ENCODE measurements at regions not wholly inside any gene's neighbourhood (a gene's known extent, or its start where the extent isn't known, plus 50 kb on each side); places are given as distances from the start of the nearest gene placed in this dataset.
"Not testable (repeated sequence)": the region's sequence is repeated elsewhere in the genome, so short reads cannot be mapped to it uniquely, and the experiment has no call there.

DNA sequence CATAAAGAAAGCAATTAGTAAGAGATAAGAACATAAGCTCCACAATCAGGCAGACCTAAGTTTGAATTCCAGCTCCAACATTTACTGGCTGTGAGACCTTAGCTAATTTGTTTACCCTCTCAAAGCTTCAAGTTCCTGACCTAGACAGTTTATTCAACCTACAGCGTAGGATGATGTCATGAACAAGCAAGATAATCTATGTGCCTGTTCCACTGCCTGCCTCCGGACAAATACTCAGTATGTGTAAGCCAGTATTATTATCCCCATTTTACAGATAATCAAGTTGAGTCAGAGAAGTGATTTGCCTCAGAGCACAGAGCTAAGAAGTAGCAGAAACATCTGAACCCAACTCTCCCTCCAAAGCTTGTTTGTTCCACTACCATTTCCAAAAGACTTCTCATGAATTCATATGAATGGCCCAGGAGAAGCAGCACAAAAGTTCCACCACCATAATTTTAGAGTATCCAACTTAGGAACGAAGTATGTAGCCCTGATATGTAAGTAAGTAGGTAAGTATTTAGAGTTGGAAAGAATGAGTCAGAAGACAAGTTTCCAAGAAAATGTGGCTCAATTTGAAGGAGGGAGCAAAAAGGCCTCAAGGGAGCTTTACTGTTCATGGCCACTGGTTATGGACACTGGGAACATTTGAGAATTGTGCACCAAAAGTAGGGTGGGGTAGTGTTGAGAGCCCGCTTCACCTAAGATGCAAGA is 398.2 kb downstream of the NFIB start:
- no peak for DNase-seq
- Histone ChIP-seq H3K36me3 (no peaks in the 10 kb centered on the region), H3K27me3 (ENCODE audit: insufficient read depth, low read depth, severe bottlenecking) (no peaks in the 10 kb centered on the region), H3K27ac (no peak overlapping the region), H3K9me3 (ENCODE audit: severe bottlenecking) (no peaks in the 10 kb centered on the region), H3K4me3 (ENCODE audit: low read depth, low read length) (no peak overlapping the region)
- TF ChIP-seq, protein P1, sequence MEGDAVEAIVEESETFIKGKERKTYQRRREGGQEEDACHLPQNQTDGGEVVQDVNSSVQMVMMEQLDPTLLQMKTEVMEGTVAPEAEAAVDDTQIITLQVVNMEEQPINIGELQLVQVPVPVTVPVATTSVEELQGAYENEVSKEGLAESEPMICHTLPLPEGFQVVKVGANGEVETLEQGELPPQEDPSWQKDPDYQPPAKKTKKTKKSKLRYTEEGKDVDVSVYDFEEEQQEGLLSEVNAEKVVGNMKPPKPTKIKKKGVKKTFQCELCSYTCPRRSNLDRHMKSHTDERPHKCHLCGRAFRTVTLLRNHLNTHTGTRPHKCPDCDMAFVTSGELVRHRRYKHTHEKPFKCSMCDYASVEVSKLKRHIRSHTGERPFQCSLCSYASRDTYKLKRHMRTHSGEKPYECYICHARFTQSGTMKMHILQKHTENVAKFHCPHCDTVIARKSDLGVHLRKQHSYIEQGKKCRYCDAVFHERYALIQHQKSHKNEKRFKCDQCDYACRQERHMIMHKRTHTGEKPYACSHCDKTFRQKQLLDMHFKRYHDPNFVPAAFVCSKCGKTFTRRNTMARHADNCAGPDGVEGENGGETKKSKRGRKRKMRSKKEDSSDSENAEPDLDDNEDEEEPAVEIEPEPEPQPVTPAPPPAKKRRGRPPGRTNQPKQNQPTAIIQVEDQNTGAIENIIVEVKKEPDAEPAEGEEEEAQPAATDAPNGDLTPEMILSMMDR (IDR thresholded peaks at IDR 0.05; ENCODE audit: low read depth, low read length), result no peak

DNA sequence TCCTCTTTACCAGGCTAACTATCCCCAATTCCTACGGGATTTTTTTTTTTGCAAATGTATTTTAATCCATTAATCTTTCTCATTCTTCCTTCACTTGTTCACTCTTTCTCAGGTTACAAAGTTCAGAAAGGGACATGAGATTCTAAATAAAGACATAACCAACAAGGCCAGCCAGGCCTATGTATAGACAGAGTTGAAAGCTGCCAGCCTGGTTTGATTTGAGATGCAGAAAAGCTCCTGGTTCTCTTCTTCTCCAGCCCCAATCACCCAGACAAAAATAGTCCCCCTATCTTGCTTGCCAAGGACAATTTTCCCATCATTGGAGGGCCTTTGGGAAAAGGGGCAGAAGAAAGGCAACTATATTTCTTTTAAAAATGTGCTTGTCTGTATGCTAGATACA is 398.8 kb downstream of the NFIB start:
- Histone ChIP-seq H3K9me3 (ENCODE audit: severe bottlenecking) (no peaks in the 10 kb centered on the region), H3K27ac (no peak overlapping the region), H3K4me3 (ENCODE audit: low read depth, low read length) (no peak overlapping the region), H3K36me3 (no peaks in the 10 kb centered on the region), H3K27me3 (ENCODE audit: insufficient read depth, low read depth, severe bottlenecking) (no peaks in the 10 kb centered on the region)
- TF ChIP-seq, protein P1 (IDR thresholded peaks at IDR 0.05; ENCODE audit: low read depth, low read length), result no peak
- DNase-seq, result no peak

DNA sequence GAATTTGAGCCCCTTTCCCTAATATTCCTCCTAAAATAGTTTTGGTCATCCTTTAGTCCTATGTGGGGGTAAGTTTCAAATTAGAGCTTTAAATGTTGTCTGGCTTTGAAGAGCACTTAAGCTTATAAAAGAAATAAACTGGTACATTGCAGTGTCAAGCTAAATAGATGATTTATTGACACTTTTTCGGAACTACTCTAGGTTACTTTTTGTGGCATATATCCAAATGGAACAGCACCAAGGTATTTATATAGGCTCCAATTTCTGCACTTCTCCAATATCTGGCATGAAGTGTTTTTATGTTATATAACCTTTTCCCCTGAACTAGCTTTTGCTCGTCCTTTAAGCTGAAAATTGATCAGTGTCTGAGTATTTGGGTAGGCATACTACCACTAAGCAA is 402.5 kb downstream of the NFIB start:
- Histone ChIP-seq H3K27me3 (ENCODE audit: insufficient read depth, low read depth, severe bottlenecking) (no peaks in the 10 kb centered on the region), H3K9me3 (ENCODE audit: severe bottlenecking) (peaks cover under 1% of the 10 kb centered on the region), H3K4me3 (ENCODE audit: low read depth, low read length) (no peak overlapping the region), H3K27ac (no peak overlapping the region), H3K36me3 (no peaks in the 10 kb centered on the region)
- TF ChIP-seq, protein P1 (IDR thresholded peaks at IDR 0.05; ENCODE audit: low read depth, low read length), result no peak
- DNase-seq, result no peak

DNA sequence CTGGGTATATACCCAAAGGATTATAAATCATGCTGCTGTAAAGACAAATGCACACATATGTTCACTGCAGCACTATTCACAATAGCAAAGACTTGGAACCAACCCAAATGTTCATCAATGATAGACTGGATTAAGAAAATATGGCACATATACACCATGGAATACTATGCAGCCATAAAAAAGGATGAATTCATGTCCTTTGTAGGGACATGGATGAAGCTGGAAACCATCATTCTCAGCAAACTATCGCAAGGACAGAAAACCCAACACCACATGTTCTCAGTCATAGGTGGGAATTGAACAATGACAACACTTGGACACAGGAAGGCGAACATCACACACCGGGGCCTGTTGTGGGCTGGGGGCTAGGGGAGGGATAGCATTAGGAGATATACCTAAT is 406.1 kb downstream of the NFIB start:
- H3K4me3 ChIP-seq (ENCODE audit: low read depth, low read length); H3K27ac ChIP-seq; H3K27me3 ChIP-seq (ENCODE audit: insufficient read depth, low read depth, severe bottlenecking); H3K36me3 ChIP-seq; DNase-seq; H3K9me3 ChIP-seq (ENCODE audit: severe bottlenecking): not testable (repeated sequence)

DNA sequence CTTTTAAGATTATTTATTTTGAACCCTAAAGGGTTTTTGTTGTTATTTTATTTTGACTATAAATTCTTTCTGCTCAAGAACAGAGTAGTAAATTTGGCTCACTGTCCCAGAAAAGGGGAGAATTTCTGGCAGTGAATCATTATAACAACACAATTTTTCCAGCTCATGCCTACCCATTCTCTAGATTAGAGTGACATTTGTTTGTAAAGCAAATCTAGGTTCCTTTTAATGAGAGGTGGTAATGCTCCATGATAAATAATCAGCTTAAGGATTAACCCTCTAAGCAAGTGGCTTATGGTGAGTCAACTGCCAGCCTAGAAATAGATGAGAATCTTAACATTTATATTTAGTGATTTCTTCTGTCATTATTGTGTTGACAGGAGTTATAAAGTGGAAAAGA is 409.2 kb downstream of the NFIB start:
- Histone ChIP-seq H3K9me3 (ENCODE audit: severe bottlenecking) (peaks cover 3% of the 10 kb centered on the region), H3K27ac (no peak overlapping the region), H3K27me3 (ENCODE audit: insufficient read depth, low read depth, severe bottlenecking) (no peaks in the 10 kb centered on the region), H3K36me3 (no peaks in the 10 kb centered on the region), H3K4me3 (ENCODE audit: low read depth, low read length) (no peak overlapping the region; the same call in 1 of the 2 replicates)
- TF ChIP-seq, protein P1 (IDR thresholded peaks at IDR 0.05; ENCODE audit: low read depth, low read length), result no peak
- no peak for DNase-seq

DNA sequence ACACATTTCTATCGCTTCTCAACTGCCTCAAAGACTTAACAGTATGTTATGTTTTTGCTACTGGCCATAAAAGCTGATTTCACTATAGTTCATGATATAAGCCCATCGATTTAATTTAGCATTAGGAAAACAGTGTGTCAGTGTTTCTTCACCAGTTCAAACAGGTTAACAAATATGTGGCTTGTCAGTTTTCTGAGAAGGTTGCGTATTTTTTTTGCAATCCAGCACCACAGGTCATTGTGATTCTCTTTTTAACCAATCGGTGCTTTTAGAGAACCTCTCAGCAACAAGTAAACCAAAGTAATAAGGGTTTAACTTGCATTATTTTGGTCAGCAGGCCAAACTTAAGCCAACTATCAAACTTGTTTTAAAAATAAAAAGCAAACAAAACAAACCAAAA is 409.6 kb downstream of the NFIB start:
- Histone ChIP-seq H3K36me3 (no peaks in the 10 kb centered on the region), H3K4me3 (ENCODE audit: low read depth, low read length) (no peak overlapping the region), H3K27ac (no peak overlapping the region), H3K27me3 (ENCODE audit: insufficient read depth, low read depth, severe bottlenecking) (no peaks in the 10 kb centered on the region), H3K9me3 (ENCODE audit: severe bottlenecking) (peaks cover 3% of the 10 kb centered on the region)
- no peak for DNase-seq
- TF ChIP-seq, protein P1 (IDR thresholded peaks at IDR 0.05; ENCODE audit: low read depth, low read length), result no peak
